ENCODE measurements at regions not wholly inside any gene's neighbourhood (a gene's known extent, or its start where the extent isn't known, plus 50 kb on each side); places are given as distances from the start of the nearest gene placed in this dataset.

DNA sequence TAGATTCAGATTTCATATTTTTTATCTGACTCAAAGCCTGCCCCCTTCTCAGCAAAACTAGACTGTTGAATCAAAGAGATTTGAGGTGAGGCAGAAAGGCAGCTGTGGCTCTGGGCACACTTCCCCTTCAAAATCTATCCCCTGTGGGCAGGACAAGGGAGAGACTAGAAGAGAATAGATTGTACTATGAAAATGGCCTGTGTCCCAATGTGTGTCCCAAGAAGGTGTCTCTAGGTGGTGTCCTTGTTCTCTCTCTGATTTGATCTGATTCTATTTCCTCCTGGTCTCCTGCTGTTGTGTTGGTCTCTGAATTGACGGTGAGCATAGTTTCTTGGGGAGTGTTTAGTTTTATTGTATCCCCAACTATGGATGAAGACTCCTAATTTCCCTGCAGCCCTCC, 565.8 kb upstream of the ATP2B1 start:
- TF ChIP-seq, protein P1, sequence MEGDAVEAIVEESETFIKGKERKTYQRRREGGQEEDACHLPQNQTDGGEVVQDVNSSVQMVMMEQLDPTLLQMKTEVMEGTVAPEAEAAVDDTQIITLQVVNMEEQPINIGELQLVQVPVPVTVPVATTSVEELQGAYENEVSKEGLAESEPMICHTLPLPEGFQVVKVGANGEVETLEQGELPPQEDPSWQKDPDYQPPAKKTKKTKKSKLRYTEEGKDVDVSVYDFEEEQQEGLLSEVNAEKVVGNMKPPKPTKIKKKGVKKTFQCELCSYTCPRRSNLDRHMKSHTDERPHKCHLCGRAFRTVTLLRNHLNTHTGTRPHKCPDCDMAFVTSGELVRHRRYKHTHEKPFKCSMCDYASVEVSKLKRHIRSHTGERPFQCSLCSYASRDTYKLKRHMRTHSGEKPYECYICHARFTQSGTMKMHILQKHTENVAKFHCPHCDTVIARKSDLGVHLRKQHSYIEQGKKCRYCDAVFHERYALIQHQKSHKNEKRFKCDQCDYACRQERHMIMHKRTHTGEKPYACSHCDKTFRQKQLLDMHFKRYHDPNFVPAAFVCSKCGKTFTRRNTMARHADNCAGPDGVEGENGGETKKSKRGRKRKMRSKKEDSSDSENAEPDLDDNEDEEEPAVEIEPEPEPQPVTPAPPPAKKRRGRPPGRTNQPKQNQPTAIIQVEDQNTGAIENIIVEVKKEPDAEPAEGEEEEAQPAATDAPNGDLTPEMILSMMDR (IDR thresholded peaks at IDR 0.05 in 8 of 11, conservative IDR thresholded peaks at IDR 0.05 in 3 of 11): no peak
- no peak for TF ChIP-seq POLR2A (IDR thresholded peaks at IDR 0.05)

Measured in spleen (tissue), 7 donors.